HG03432 (cell line): ENCODE measurements at regions not wholly inside any gene's neighbourhood (a gene's known extent, or its start where the extent isn't known, plus 50 kb on each side); places are given as distances from the start of the nearest gene placed in this dataset.
"Not testable (repeated sequence)": the region's sequence is repeated elsewhere in the genome, so short reads cannot be mapped to it uniquely, and the experiment has no call there.

ENCODE experiments used
- ATAC-seq: cut with Tn5 transposase; IDR thresholded peaks from one replicate; pipeline ENCODE4 v1.9.1; 2021; ENCODE audit warnings: mild to moderate bottlenecking, moderate library complexity; ENCODE audit not compliant: unreplicated experiment

DNA sequence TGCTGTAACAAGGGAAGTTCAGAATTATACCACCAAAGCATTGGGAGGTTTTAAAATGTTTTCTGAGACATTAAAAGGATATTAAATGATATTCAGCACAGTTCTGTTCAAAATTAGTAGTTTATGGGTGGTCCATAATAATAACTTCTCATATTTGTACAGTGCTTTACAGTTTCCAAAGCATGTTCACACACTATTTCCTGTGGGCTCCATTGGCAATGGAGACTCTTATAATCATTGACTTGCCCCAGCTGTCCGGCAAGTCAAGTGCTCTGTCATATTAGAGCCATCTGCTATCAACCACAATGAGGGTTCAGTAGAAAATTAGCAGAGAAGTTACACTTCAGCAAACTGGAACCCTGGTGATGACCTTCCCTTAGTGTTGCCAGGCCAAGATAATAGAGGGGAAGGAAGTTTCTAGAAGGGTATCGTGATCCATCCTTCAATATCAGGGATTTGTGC, 526.6 kb upstream of the CCDC196 start:
- peak; percentile 69 for ATAC-seq

- peak; percentile 49 for ATAC-seq
Measured at GRCh38 chr14:65961004-65961403, 525.2 kb upstream of the CCDC196 start.

- no peak for ATAC-seq
Measured at GRCh38 chr14:65962952-65963351, 523.2 kb upstream of the CCDC196 start.

DNA sequence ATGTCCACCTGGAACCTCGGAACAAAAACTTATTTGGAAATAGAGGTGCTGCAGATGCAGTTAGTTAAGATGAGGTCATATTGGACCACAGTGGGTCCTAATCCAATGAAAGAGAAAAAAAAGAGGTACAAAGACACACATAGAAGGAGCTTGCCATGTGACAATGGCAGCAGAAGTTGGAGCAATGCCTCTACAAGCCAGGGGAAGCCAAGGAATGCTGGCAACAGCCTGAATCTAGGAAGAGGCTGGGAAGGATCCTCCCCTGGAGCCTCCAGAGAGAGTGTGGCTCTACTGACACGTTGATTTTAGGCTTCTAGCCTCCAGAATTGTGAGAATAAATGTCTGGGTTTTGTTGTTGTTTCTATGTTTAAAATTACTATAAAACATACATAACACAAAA, 521.8 kb upstream of the CCDC196 start:
- ATAC-seq: no peak

DNA sequence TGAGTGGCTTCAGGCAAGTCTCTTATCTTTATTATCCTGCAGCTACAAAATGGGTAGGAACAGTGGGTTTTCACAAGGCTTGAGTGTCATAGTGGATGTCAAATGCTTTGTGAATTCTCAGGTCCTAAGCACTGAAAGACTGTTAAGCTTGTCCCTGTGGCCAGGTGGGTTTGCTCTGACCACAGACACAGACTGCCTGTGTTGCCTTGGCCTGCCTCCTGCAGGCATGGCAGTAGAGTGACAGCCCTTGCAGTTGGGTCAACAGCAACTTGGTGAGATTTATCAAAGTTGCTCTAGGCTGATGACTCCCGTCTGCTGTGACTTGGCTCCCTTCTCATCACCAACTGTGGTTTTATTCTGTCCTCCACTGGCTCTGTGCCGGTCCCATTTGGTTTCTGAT, 520.0 kb upstream of the CCDC196 start:
- ATAC-seq: no peak

GRCh38 chr14:65972346-65972870, 513.8 kb upstream of the CCDC196 start:
- ATAC-seq: no peak

- no peak for ATAC-seq
Measured at GRCh38 chr14:65972891-65973290, 513.3 kb upstream of the CCDC196 start.

DNA sequence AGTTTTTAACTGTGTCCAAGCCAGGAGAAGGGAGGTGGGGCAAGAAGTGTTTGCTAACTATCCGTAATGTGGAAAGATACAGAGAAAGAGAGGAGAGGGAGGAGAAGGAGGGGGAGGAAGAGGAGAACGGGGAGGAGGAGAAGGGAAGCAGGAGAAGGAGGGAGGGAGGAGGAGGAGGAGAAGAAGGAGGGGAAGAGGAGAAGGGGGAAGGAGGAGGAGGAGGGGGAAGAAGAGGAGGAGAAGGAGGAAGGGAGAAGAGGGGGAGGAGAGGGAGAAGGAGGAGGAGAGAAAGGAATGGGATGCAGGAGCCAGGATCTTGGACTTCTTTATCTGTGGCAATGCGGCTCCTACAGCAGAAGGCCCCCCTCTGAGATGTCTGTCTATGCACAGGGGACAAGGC, 510.3 kb upstream of the CCDC196 start:
- ATAC-seq: no peak

DNA sequence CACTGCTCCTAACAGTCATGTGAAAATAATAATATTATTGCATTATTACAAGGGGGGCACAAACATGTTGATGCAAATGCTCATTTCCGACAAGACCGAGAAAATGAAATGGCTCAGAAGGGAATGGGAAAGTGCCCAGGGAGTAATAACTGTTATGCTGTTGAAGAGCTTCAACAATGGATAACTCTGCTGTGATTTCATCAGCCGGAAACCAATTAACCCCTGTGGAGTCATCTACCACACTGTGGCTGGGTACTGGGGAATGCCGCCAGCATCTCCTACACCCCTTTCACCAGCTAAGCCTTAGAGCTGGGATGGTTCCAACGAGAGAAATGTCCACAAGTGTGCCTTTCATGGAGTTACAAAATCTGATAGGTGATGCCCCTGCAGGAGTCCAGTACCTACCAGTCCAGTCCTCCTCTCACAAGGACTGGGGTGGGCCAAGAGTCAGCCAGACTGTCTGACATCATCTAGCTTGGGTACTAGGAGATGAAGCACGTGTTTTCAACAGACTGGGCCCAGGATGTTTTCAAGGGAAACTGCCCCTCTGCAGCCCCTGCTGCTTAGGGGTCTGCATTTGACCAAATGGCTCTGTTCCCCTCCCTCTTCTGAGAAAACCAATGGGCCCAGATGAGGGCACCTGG, 509.3 kb upstream of the CCDC196 start:
- no peak for ATAC-seq

DNA sequence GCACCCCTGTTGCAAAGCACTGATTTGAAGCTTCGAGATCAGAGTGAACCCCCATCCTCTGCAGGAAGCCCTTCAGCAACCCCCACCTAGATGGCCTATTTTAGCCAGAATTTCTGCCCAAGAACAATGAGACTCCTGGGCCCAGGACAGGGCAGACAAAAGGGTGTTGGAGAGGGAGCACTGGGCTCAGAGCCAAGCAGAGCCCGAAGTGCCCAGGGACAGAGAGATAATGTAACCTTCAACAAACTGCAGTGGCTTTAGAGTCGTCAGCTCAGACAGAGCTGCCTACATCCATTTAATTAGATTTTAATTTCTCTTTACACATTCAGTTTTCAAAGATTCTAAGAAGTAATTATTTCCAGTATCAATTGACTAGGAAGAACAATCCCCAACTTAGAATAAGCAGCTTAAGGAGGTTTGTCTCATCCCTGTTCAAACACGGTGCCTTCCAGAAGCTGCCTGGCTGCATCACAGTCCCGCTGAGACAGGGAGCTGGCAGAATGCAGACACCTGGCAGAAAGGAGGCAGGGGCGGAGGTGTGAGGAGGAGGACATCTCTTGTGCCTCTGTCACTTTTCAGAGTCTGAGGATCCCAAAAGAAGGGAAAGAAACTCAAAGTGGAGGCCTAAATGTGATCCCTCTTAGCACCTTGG, 504.9 kb upstream of the CCDC196 start:
- ATAC-seq: no peak

- ATAC-seq: no peak
Measured at GRCh38 chr14:65986041-65986440, 500.1 kb upstream of the CCDC196 start.

- ATAC-seq: no peak
Measured at GRCh38 chr14:65989981-65990380, 496.2 kb upstream of the CCDC196 start.

GRCh38 chr14:65991104-65991503, 495.1 kb upstream of the CCDC196 start:
- ATAC-seq: no peak

- ATAC-seq: not testable (repeated sequence)
Measured at GRCh38 chr14:65991935-65992334, 494.2 kb upstream of the CCDC196 start.

DNA sequence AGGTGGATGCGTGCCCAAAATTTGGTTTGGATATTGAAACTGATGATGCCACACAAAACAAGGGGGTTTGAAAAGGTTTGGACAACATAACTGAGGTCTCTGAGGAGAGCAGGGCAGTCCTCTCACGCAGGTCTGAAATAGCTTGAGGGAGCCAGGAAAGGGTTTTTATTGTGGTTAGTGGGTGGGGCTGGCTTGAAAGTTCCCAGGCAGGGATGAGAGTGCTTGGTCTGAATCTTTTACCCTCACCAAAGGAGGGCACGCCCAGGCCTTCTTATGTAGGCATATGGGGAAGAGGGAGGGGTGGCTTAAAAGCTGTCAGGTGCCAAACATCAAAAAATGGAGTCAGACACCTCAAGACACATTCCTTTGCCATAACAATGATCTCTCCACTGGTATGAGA, 493.1 kb upstream of the CCDC196 start:
- ATAC-seq: no peak

- ATAC-seq: no peak
Measured at GRCh38 chr14:65993996-65994395, 492.2 kb upstream of the CCDC196 start.

DNA sequence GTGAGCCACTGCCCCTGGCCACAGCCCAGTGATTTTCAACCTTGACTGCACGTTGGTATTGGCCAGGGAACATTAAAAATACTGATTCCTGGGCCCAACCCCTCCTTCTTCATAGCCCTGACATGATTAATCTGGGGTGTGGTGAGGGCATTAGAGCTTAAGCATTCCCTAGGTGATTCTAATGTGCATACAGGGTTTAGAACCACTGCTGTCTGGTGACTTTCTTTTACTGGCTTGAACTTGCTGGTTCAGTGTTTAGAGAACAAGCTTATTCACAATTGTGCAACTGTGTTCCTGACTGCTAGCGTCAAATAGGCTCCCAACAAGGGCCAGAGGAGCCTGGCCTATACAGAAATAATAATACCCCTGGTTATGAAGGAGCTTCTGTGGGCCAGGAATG, 488.8 kb upstream of the CCDC196 start:
- no peak for ATAC-seq

GRCh38 chr14:65999865-66000264, 486.3 kb upstream of the CCDC196 start:
- ATAC-seq: no peak

- no peak for ATAC-seq
Measured at GRCh38 chr14:66000766-66001165, 485.4 kb upstream of the CCDC196 start.

GRCh38 chr14:66001356-66001755, 484.8 kb upstream of the CCDC196 start:
- no peak for ATAC-seq

- ATAC-seq: no peak
Measured at GRCh38 chr14:66003082-66003730, 483.0 kb upstream of the CCDC196 start.

- no peak for ATAC-seq
Measured at GRCh38 chr14:66005900-66006434, 480.2 kb upstream of the CCDC196 start.
